ENCODE measurements at regions not wholly inside any gene's neighbourhood (a gene's known extent, or its start where the extent isn't known, plus 50 kb on each side); places are given as distances from the start of the nearest gene placed in this dataset.

- FAIRE-seq: no peak
- intact Hi-C loops (cut with micrococcal nuclease): no loop called here
These were observed 109.3 kb downstream of the MAGEC2 start for GRCh38 chrX:142095651-142096245.

More at GRCh38 chrX:142095651-142096245, 109.3 kb downstream of the MAGEC2 start:
- H3K4me2 ChIP-seq (ENCODE audit: insufficient read depth, low read length): no peak overlapping the region
- H3K9me3 ChIP-seq (replicated peaks; ENCODE audit: control insufficient read depth, insufficient read depth, low read depth, low read length): no peaks in the 10 kb centered on the region
- TF ChIP-seq ZNF253 (CRISPR knock-in tag; conservative IDR thresholded peaks at IDR 0.05) (no peak), U2AF1 (optimal IDR thresholded peaks at IDR 0.05; ENCODE audit: low read depth, low read length) (no peak), MEF2D (tag; conservative IDR thresholded peaks at IDR 0.05; ENCODE audit: low read depth) (no peak), FOXJ3 (CRISPR knock-in tag; IDR thresholded peaks at IDR 0.05) (no peak), PCBP2 (IDR thresholded peaks at IDR 0.05; ENCODE audit: low read depth, low read length, poor library complexity, severe bottlenecking) (no peak), SMARCA5 (IDR thresholded peaks at IDR 0.05) (no peak), GTF2B (IDR thresholded peaks at IDR 0.05; ENCODE audit: extremely low read depth, insufficient read length) (no peak), CTCFL (IDR thresholded peaks at IDR 0.05; ENCODE audit: borderline replicate concordance, insufficient read depth, low read depth, low read length, poor library complexity, severe bottlenecking) (no peak), ZNF436 (CRISPR knock-in tag; IDR thresholded peaks at IDR 0.05) (no peak)
- ATAC-seq (no peak), DNase-seq (ENCODE audit: extremely low read depth in 1 of 4, low spot score in 3 of 4) (no peak)
- H4K20me1 ChIP-seq (replicated peaks; ENCODE audit: control insufficient read depth, insufficient read depth, low read length): no peaks in the 10 kb centered on the region
- H3K4me3 ChIP-seq: no peak overlapping the region
- POLR2A ChIA-PET: no interaction called here
- H3K27me3 ChIP-seq (ENCODE audit: control insufficient read depth in 2 of 2, insufficient read depth in 2 of 2, low read length in 2 of 2): no peaks in the 10 kb centered on the region
- H3K9ac ChIP-seq (ENCODE audit: insufficient read depth in 1 of 2, low read depth in 2 of 2, low read length in 2 of 2): no peak overlapping the region
- H3K9me1 ChIP-seq (ENCODE audit: control insufficient read depth, insufficient read depth, low read length): no peaks in the 10 kb centered on the region
- H2AFZ ChIP-seq (ENCODE audit: low read depth, low read length): no peak overlapping the region
- H3K79me2 ChIP-seq (ENCODE audit: control insufficient read depth, insufficient read depth, low read length): no peaks in the 10 kb centered on the region
- CTCF ChIA-PET (ENCODE audit: low intra/inter-chr PET ratio): no interaction called here
- in situ Hi-C loops (cut with MboI): no loop called here
- H3K4me1 ChIP-seq (replicated peaks in 1 of 2; ENCODE audit: control insufficient read depth in 2 of 2, insufficient read depth in 2 of 2, low read length in 2 of 2): no peaks in the 10 kb centered on the region
- H3K36me3 ChIP-seq (ENCODE audit: control insufficient read depth, insufficient read depth, low read length): no peaks in the 10 kb centered on the region
- WGBS (ENCODE audit: insufficient coverage, low coverage, missing lambda C conversion rate): 0% methylated on average over 5 of the region's 5 CpGs
- BruUV-seq (replicated peaks): no TSS peak
- H3K27ac ChIP-seq (ENCODE audit: extremely low read depth, low read depth, low read length): no peak overlapping the region

Measured in K562 (cell line).